RWPE2 (cell line): ENCODE measurements at regions not wholly inside any gene's neighbourhood (a gene's known extent, or its start where the extent isn't known, plus 50 kb on each side); places are given as distances from the start of the nearest gene placed in this dataset.

Experiments used
- ATAC-seq: fragments of 200-7000 bp; cut with Tn5 transposase; 3 replicates; pipeline ENCODE4 v1.9.1; 2021; ENCODE audit warnings: low read depth
- DNase-seq: peaks from one replicate; pipeline ENCODE4 v3.0.0-alpha.2; 2020; ENCODE audit warnings: low spot score
- H3K27ac ChIP-seq: fragments of 450-650 bp; 2 replicates; pipeline ENCODE4 v1.5.1; 2017; ENCODE audit warnings: mild to moderate bottlenecking; ENCODE audit not compliant: poor library complexity, severe bottlenecking
- H3K27me3 ChIP-seq: fragments of 250-450 bp; sonication (Bioruptor Pico); 2 replicates; pipeline ENCODE4 v1.5.1; 2021; ENCODE audit warnings: mild to moderate bottlenecking, moderate library complexity; ENCODE audit not compliant: insufficient read depth, poor library complexity, severe bottlenecking
- H3K36me3 ChIP-seq: fragments of 250-450 bp; sonication (Bioruptor Pico); 2 replicates; pipeline ENCODE4 v1.5.1; 2020; ENCODE audit warnings: low read depth, mild to moderate bottlenecking, moderate library complexity
- H3K4me1 ChIP-seq: fragments of 250-450 bp; sonication (Bioruptor Pico); 2 replicates; pipeline ENCODE4 v1.5.1; 2021; ENCODE audit warnings: mild to moderate bottlenecking, moderate library complexity; ENCODE audit not compliant: insufficient read depth, poor library complexity, severe bottlenecking
- H3K4me3 ChIP-seq: fragments of 250-450 bp; sonication (Bioruptor Pico); 2 replicates; pipeline ENCODE4 v1.5.1; 2021; ENCODE audit warnings: mild to moderate bottlenecking, moderate library complexity; ENCODE audit not compliant: severe bottlenecking
- H3K9me3 ChIP-seq: fragments of 250-450 bp; sonication (Bioruptor Pico); 2 replicates; pipeline ENCODE4 v1.5.1; 2021; ENCODE audit warnings: mild to moderate bottlenecking, moderate library complexity; ENCODE audit not compliant: severe bottlenecking
- CTCF ChIP-seq: fragments of 450-650 bp; IDR thresholded peaks from one replicate; pipeline ENCODE4 v1.5.1; 2017; ENCODE audit warnings: mild to moderate bottlenecking, moderate library complexity; ENCODE audit not compliant: poor library complexity, severe bottlenecking

- DNase-seq = no peak
- TF ChIP-seq CTCF = no peak
These were observed 116.8 kb downstream of the RMI2 start for GRCh38 chr16:11462036-11462435.

GRCh38 chr16:11462861-11463260 lies 117.6 kb downstream of the RMI2 start:
- Histone ChIP-seq H3K27ac (no peak overlapping the region), H3K36me3 (no peaks in the 10 kb centered on the region), H3K9me3 (no peaks in the 10 kb centered on the region), H3K4me3 (no peak overlapping the region), H3K4me1 (no peaks in the 10 kb centered on the region), H3K27me3 (no peaks in the 10 kb centered on the region)
- ATAC-seq (no peak), DNase-seq (no peak)
- TF ChIP-seq CTCF = no peak

More at GRCh38 chr16:11462036-11462435, 116.8 kb downstream of the RMI2 start:
- Histone ChIP-seq H3K4me3 (no peak overlapping the region), H3K27me3 (no peaks in the 10 kb centered on the region), H3K4me1 (no peaks in the 10 kb centered on the region), H3K9me3 (no peaks in the 10 kb centered on the region), H3K36me3 (no peaks in the 10 kb centered on the region), H3K27ac (no peak overlapping the region)
- ATAC-seq = no peak

- Histone ChIP-seq H3K36me3 (no peaks in the 10 kb centered on the region), H3K27me3 (no peaks in the 10 kb centered on the region), H3K9me3 (no peaks in the 10 kb centered on the region), H3K4me3 (no peak overlapping the region), H3K27ac (no peak overlapping the region), H3K4me1 (no peaks in the 10 kb centered on the region)
- ATAC-seq = no peak
- no peak for DNase-seq
- TF ChIP-seq CTCF = no peak
These were observed 119.0 kb downstream of the RMI2 start for GRCh38 chr16:11464241-11464640.

GRCh38 chr16:11465675-11466074 lies 120.4 kb downstream of the RMI2 start:
- TF ChIP-seq CTCF = no peak
- ATAC-seq (no peak), DNase-seq (no peak)
- no peaks in the 10 kb centered on the region for H3K4me1 ChIP-seq
- H3K27ac ChIP-seq = no peak overlapping the region
- no peaks in the 10 kb centered on the region for H3K36me3 ChIP-seq
- H3K27me3 ChIP-seq = no peaks in the 10 kb centered on the region
- no peak overlapping the region for H3K4me3 ChIP-seq
- H3K9me3 ChIP-seq = no peaks in the 10 kb centered on the region

GRCh38 chr16:11470676-11471415 lies 115.9 kb downstream of the LITAF start:
- no peak for TF ChIP-seq CTCF
- peaks cover 5% of the 10 kb centered on the region for H3K4me1 ChIP-seq
- no peaks in the 10 kb centered on the region for H3K27me3 ChIP-seq
- DNase-seq (no peak), ATAC-seq (no peak; the same call in 2 of the 3 replicates)
- H3K27ac ChIP-seq = no peak overlapping the region
- no peaks in the 10 kb centered on the region for H3K36me3 ChIP-seq
- H3K4me3 ChIP-seq = no peak overlapping the region
- no peaks in the 10 kb centered on the region for H3K9me3 ChIP-seq
